GM10248 (cell line): ENCODE measurements at regions not wholly inside any gene's neighbourhood (a gene's known extent, or its start where the extent isn't known, plus 50 kb on each side); places are given as distances from the start of the nearest gene placed in this dataset.

Experiments used
- CTCF ChIA-PET: fragments of 300-600 bp; sonication (Branson Sonifier 250); formaldehyde crosslinking; extraction: SDS; loops from one replicate; lab custom pipeline; 2021; ENCODE audit warnings: antibody characterized with exemption; lab: Yijun Ruan, JAX
- POLR2A ChIA-PET: fragments of 350-650 bp; sonication (Branson Sonifier 250); formaldehyde crosslinking; extraction: SDS; loops from one replicate; lab custom pipeline; 2020; ENCODE audit warnings: antibody characterized with exemption; lab: Yijun Ruan, JAX
- DNase-seq: peaks from one replicate; pipeline ENCODE4 v3.0.0; 2012; ENCODE audit errors: extremely low spot score
- CTCF ChIP-seq: IDR thresholded peaks from 2 replicates; pipeline ENCODE4 v1.5.1; 2012; ENCODE audit warnings: mild to moderate bottlenecking, low read depth; ENCODE audit errors: extremely low read depth, missing control alignments, control extremely low read depth

- DNase-seq, result no peak
- TF ChIP-seq CTCF, result no peak
- CTCF ChIA-PET, result no interaction called here
- POLR2A ChIA-PET, result no interaction called here
Observed at GRCh38 chr5:12111261-12111660, 207.0 kb upstream of the CTNND2 start.

GRCh38 chr5:12110629-12111028 is 206.4 kb upstream of the CTNND2 start:
- ChIA-PET CTCF (no interaction called here), POLR2A (no interaction called here)
- TF ChIP-seq CTCF, result no peak
- DNase-seq, result no peak

- ChIA-PET POLR2A (no interaction called here), CTCF (no interaction called here)
- no peak for TF ChIP-seq CTCF
- no peak for DNase-seq
Observed at GRCh38 chr5:12109075-12109688, 204.9 kb upstream of the CTNND2 start.

- TF ChIP-seq CTCF, result no peak
- ChIA-PET POLR2A (no interaction called here), CTCF (no interaction called here)
- DNase-seq, result no peak
Observed at GRCh38 chr5:12102151-12102550, 197.9 kb upstream of the CTNND2 start.

- ChIA-PET POLR2A (no interaction called here), CTCF (no interaction called here)
- DNase-seq, result no peak
- TF ChIP-seq CTCF, result no peak
Observed at GRCh38 chr5:12100542-12100941, 196.3 kb upstream of the CTNND2 start.

- TF ChIP-seq CTCF, result no peak
- DNase-seq, result no peak
- ChIA-PET POLR2A (no interaction called here), CTCF (no interaction called here)
Observed at GRCh38 chr5:12099296-12099695, 195.1 kb upstream of the CTNND2 start.

- ChIA-PET CTCF (no interaction called here), POLR2A (no interaction called here)
- no peak for TF ChIP-seq CTCF
- DNase-seq, result no peak
Observed at GRCh38 chr5:12095808-12096281, 191.6 kb upstream of the CTNND2 start.
